Left lung (tissue), 4 donors: ENCODE measurements at regions not wholly inside any gene's neighbourhood (a gene's known extent, or its start where the extent isn't known, plus 50 kb on each side); places are given as distances from the start of the nearest gene placed in this dataset.

Experiments used
- ATAC-seq: fragments of 200-7000 bp; cut with Tn5 transposase; one replicate; pipeline ENCODE4 v1.9.1; 2020; ENCODE audit warnings: moderate library complexity
- DNase-seq, 4 donors: peaks; one replicate each; pipeline ENCODE4 v3.0.0-alpha.2; 2013 to 2020
- H3K27ac ChIP-seq, 2 donors: fragments of 200-600 bp; sonication (generic) in 1 of 2; one replicate each; pipeline versions ENCODE4 v1.5.0 to v1.8.0; 2020 to 2021
- H3K27me3 ChIP-seq, 2 donors: fragments of 200-600 bp; sonication (generic) in 1 of 2; one replicate each; pipeline versions ENCODE4 v1.5.0 to v1.8.0; 2020 to 2021
- H3K36me3 ChIP-seq, 2 donors: fragments of 200-600 bp; sonication (generic) in 1 of 2; one replicate each; pipeline versions ENCODE4 v1.5.0 to v1.8.0; 2020 to 2021
- H3K4me1 ChIP-seq, 2 donors: fragments of 200-600 bp; one replicate each; pipeline ENCODE4 v1.8.0; 2021
- H3K4me3 ChIP-seq, 2 donors: fragments of 200-600 bp; sonication (generic) in 1 of 2; one replicate each; pipeline versions ENCODE4 v1.5.0 to v1.8.0; 2020 to 2021; ENCODE audit warnings: mild to moderate bottlenecking in 1 of 2
- H3K9me3 ChIP-seq, 2 donors: fragments of 200-600 bp; sonication (generic) in 1 of 2; one replicate each; pipeline versions ENCODE4 v1.5.0 to v1.8.0; 2020 to 2021
- intact Hi-C, 2 donors: fragments of 100-400 bp; cut with DNase I; formaldehyde crosslinking; loops; one replicate each; pipeline versions ENCODE4 v1.11.2 to v1.14.2; 2022
- TF ChIP-seq, protein P1 (sequence below), 2 donors: fragments of 200-600 bp; sonication (generic) in 1 of 2; IDR thresholded peaks; one replicate each; pipeline versions ENCODE4 v1.5.0 to v1.8.0; 2021; ENCODE audit warnings: antibody characterized with exemption in 2 of 2
- donor health status: DM: no; HTN: yes; CAD: no.
- donor health status: DM: no; HTN: no; CAD: no.

GRCh38 chr22:27494785-27495184 lies 306.8 kb downstream of the MN1 start:
- TF ChIP-seq, protein P1, sequence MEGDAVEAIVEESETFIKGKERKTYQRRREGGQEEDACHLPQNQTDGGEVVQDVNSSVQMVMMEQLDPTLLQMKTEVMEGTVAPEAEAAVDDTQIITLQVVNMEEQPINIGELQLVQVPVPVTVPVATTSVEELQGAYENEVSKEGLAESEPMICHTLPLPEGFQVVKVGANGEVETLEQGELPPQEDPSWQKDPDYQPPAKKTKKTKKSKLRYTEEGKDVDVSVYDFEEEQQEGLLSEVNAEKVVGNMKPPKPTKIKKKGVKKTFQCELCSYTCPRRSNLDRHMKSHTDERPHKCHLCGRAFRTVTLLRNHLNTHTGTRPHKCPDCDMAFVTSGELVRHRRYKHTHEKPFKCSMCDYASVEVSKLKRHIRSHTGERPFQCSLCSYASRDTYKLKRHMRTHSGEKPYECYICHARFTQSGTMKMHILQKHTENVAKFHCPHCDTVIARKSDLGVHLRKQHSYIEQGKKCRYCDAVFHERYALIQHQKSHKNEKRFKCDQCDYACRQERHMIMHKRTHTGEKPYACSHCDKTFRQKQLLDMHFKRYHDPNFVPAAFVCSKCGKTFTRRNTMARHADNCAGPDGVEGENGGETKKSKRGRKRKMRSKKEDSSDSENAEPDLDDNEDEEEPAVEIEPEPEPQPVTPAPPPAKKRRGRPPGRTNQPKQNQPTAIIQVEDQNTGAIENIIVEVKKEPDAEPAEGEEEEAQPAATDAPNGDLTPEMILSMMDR (IDR thresholded peaks at IDR 0.05), result no peak
- intact Hi-C loops, result no loop called here
- Histone ChIP-seq H3K4me1 (no peaks in the 10 kb centered on the region), H3K4me3 (no peak overlapping the region), H3K36me3 (no peaks in the 10 kb centered on the region), H3K27me3 (peaks cover 0 to 4% of the 10 kb centered on the region in 2 donors), H3K27ac (no peak overlapping the region), H3K9me3 (peaks cover 0 to 12% of the 10 kb centered on the region in 2 donors)
- ATAC-seq, result no peak
- DNase-seq, result no peak

GRCh38 chr22:27495325-27495724 lies 306.2 kb downstream of the MN1 start:
- intact Hi-C loops, result no loop called here
- DNase-seq (no peak), ATAC-seq (no peak)
- H3K27me3 ChIP-seq, result peaks cover 0 to 4% of the 10 kb centered on the region in 2 donors
- H3K4me3 ChIP-seq, result no peak overlapping the region
- TF ChIP-seq, protein P1 (IDR thresholded peaks at IDR 0.05), result no peak
- H3K36me3 ChIP-seq, result no peaks in the 10 kb centered on the region
- H3K27ac ChIP-seq, result no peak overlapping the region
- no peaks in the 10 kb centered on the region for H3K4me1 ChIP-seq
- peaks cover 0 to 12% of the 10 kb centered on the region in 2 donors for H3K9me3 ChIP-seq

DNA sequence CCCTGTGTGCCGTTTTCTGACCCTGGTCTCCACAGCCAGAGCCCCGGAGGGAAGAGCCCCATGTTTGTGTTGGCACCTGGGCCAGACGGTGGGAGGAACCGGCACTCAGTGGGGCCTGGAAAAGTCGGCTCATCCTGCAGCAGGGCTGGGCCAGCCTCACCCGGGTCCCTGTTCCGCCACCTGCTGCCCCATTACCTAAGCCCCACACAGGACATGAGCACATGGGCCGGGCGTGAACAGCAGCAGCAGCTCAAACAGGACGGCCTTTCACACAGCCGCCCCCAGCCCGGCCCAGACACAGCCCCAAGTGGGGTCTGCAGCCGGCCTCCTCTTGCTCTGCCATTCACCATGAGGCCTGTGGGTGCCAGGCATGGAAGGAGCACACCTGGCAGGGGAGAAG lies 302.4 kb downstream of the MN1 start:
- Histone ChIP-seq H3K36me3 (no peaks in the 10 kb centered on the region), H3K9me3 (no peaks in the 10 kb centered on the region), H3K27me3 (no peaks in the 10 kb centered on the region), H3K4me1 (no peaks in the 10 kb centered on the region), H3K4me3 (no peak overlapping the region), H3K27ac (no peak overlapping the region)
- TF ChIP-seq, protein P1 (IDR thresholded peaks at IDR 0.05), result no peak
- DNase-seq, result no peak
- ATAC-seq, result peak; percentile 13
- intact Hi-C loops, result no loop called here

GRCh38 chr22:27501191-27501936 lies 300.2 kb downstream of the MN1 start:
- ATAC-seq, result no peak
- Histone ChIP-seq H3K36me3 (no peaks in the 10 kb centered on the region), H3K4me1 (no peaks in the 10 kb centered on the region), H3K9me3 (no peaks in the 10 kb centered on the region), H3K4me3 (no peak overlapping the region), H3K27me3 (no peaks in the 10 kb centered on the region), H3K27ac (no peak overlapping the region)
- no peak for DNase-seq
- intact Hi-C loops, result no loop called here
- TF ChIP-seq, protein P1 (IDR thresholded peaks at IDR 0.05), result no peak

- Histone ChIP-seq H3K27me3 (no peaks in the 10 kb centered on the region), H3K36me3 (no peaks in the 10 kb centered on the region), H3K9me3 (no peaks in the 10 kb centered on the region), H3K4me3 (no peak overlapping the region), H3K27ac (no peak overlapping the region), H3K4me1 (peaks cover 0 to 3% of the 10 kb centered on the region in 2 donors)
- TF ChIP-seq, protein P1 (IDR thresholded peaks at IDR 0.05), result no peak
- ATAC-seq (no peak), DNase-seq (no peak)
- intact Hi-C loops, result no loop called here
Observed at GRCh38 chr22:27502327-27502726, 299.2 kb downstream of the MN1 start.
